MM.1S (cell line): ENCODE measurements at regions not wholly inside any gene's neighbourhood (a gene's known extent, or its start where the extent isn't known, plus 50 kb on each side); places are given as distances from the start of the nearest gene placed in this dataset.

ENCODE experiments used
- EZH2 ChIP-seq: fragments of 300-600 bp; sonication (generic); optimal IDR thresholded peaks from 2 replicates; pipeline ENCODE3; 2017; ENCODE audit warnings: low read depth, mild to moderate bottlenecking, antibody characterized with exemption, low read length, mixed read lengths
- EZH2phosphoT487 ChIP-seq: fragments of 300-600 bp; sonication (generic); IDR thresholded peaks from 2 replicates; pipeline ENCODE4 v1.6.1; 2018; ENCODE audit warnings: antibody characterized with exemption, low read length
- TF ChIP-seq, protein P1 (sequence below): fragments of 300-600 bp; sonication (generic); IDR thresholded peaks from 2 replicates; pipeline ENCODE4 v1.5.1; 2016; ENCODE audit warnings: antibody characterized with exemption, low read length, mixed read lengths

DNA sequence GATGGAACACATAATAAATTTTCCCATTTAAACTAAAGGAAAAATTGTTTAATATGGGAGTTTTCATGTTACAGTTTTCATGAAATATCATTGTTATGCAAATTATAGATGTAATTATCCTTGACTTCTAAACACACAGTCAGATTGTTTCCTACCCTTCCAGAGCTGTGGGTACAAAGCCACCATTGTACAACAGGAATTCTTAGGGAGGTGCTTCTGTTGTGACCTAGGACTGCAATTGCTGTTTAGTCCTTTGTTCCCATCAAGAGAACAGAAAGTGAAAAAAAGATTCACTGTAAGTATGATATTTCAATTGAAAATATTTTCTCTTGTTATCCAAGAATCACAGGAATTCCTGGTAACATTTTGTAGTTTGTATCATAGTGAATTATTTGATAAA, 455.3 kb upstream of the NAALADL2 start:
- TF ChIP-seq, protein P1, sequence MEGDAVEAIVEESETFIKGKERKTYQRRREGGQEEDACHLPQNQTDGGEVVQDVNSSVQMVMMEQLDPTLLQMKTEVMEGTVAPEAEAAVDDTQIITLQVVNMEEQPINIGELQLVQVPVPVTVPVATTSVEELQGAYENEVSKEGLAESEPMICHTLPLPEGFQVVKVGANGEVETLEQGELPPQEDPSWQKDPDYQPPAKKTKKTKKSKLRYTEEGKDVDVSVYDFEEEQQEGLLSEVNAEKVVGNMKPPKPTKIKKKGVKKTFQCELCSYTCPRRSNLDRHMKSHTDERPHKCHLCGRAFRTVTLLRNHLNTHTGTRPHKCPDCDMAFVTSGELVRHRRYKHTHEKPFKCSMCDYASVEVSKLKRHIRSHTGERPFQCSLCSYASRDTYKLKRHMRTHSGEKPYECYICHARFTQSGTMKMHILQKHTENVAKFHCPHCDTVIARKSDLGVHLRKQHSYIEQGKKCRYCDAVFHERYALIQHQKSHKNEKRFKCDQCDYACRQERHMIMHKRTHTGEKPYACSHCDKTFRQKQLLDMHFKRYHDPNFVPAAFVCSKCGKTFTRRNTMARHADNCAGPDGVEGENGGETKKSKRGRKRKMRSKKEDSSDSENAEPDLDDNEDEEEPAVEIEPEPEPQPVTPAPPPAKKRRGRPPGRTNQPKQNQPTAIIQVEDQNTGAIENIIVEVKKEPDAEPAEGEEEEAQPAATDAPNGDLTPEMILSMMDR = no peak
- TF ChIP-seq EZH2 (no peak), EZH2phosphoT487 (no peak)
